K562 (cell line): ENCODE measurements at regions not wholly inside any gene's neighbourhood (a gene's known extent, or its start where the extent isn't known, plus 50 kb on each side); places are given as distances from the start of the nearest gene placed in this dataset.

Experiments
- AFF4 ChIP-seq: sonication (generic); formaldehyde crosslinking; IDR thresholded peaks from 2 replicates; pipeline ENCODE4 v1.8.0; 2023; ENCODE audit warnings: mild to moderate bottlenecking, missing genetic modification reagents
- EZH2 ChIP-seq: IDR thresholded peaks from 2 replicates; pipeline ENCODE4 v1.6.1; 2012; ENCODE audit warnings: low read depth, mild to moderate bottlenecking, inconsistent platforms, low read length, borderline replicate concordance

DNA sequence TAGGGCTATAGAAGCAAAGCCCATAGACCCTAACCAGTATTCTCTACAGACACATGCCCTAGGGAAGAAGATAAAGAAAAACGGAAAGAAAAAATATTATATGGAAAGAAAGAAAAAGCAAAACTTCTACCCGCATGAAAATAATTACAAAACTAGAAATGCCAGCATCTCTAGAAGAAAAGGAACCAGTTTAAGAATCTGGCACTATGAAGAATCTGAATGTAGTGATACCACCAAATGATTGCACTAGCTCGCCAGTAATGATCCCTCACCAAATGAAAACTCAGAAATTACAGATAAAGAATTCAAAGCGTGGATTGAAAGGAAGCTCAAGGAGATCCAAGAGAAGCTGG is 341.9 kb upstream of the GRIA1 start:
- TF ChIP-seq AFF4 (CRISPR knock-in tag) (no peak), EZH2 (no peak)
